Prostate gland (tissue), 2 donors: ENCODE measurements at regions not wholly inside any gene's neighbourhood (a gene's known extent, or its start where the extent isn't known, plus 50 kb on each side); places are given as distances from the start of the nearest gene placed in this dataset.

Experiments used
- POLR2AphosphoS5 ChIP-seq: sonication (generic); formaldehyde crosslinking; IDR thresholded peaks from one replicate; pipeline ENCODE4 v1.6.1; 2017; ENCODE audit warnings: antibody characterized with exemption
- TF ChIP-seq, protein P1 (sequence below), 4 experiments: fragments of 200-600 bp in 2 of 4; fragments of 450-650 bp in 2 of 4; sonication (generic) in 2 of 4; IDR thresholded peaks; 1 replicate in 3 of 4; 2 replicates in 1 of 4; pipeline ENCODE4 v1.5.1; 2016 to 2019; ENCODE audit warnings: antibody characterized with exemption in 4 of 4, mild to moderate bottlenecking in 2 of 4, moderate library complexity in 2 of 4

DNA sequence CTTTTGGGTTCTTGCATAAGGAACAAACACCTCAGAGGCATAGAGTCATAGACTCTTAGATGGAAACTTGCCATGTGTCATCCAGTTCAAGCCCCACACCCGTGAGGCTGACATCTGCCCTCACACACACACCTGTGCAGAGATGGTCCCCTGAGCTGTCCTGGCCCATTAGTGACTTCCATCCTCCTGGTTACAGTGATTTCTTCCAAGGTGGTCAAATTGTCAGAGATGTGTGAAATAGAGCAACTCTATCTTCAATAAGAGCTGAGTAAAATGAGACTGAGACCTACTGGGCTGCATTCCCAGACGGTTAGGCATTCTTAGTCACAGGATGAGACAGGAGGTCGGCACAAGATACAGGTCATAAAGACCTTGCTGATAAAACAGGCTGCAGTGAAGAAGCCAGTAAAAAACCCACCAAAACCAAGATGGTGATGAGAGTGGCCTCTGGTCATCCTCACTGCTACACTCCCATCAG lies 342.2 kb upstream of the TNRC6C start:
- TF ChIP-seq, protein P1, sequence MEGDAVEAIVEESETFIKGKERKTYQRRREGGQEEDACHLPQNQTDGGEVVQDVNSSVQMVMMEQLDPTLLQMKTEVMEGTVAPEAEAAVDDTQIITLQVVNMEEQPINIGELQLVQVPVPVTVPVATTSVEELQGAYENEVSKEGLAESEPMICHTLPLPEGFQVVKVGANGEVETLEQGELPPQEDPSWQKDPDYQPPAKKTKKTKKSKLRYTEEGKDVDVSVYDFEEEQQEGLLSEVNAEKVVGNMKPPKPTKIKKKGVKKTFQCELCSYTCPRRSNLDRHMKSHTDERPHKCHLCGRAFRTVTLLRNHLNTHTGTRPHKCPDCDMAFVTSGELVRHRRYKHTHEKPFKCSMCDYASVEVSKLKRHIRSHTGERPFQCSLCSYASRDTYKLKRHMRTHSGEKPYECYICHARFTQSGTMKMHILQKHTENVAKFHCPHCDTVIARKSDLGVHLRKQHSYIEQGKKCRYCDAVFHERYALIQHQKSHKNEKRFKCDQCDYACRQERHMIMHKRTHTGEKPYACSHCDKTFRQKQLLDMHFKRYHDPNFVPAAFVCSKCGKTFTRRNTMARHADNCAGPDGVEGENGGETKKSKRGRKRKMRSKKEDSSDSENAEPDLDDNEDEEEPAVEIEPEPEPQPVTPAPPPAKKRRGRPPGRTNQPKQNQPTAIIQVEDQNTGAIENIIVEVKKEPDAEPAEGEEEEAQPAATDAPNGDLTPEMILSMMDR (IDR thresholded peaks at IDR 0.05) = no peak
- TF ChIP-seq POLR2AphosphoS5 = no peak
